ENCODE measurements at regions not wholly inside any gene's neighbourhood (a gene's known extent, or its start where the extent isn't known, plus 50 kb on each side); places are given as distances from the start of the nearest gene placed in this dataset.

DNA sequence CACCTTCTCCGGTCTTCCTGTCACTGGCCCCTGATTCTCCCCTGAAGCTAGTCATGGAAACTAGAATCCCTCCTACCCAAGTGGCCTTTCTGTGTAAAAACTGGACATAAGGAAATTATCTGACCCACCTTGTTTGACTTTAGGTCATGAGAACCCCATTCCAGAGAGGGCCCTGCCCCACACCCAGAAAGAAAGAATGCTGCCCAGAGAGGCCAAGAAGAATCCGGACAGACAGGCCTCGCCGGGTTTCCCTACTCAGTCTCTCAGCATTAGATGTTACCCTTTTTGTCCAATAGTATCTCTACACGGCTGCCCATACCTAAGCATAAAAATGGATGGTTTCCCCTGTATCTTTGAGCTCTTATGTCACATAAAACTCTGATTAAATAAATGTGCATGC, 83.3 kb upstream of the HELT start:
- TF ChIP-seq STAG1 (CRISPR knock-in tag; IDR thresholded peaks at IDR 0.05) (no peak), ZNF614 (CRISPR knock-in tag; IDR thresholded peaks at IDR 0.05; ENCODE audit: borderline replicate concordance) (no peak), NCOA1 (CRISPR knock-in tag; IDR thresholded peaks at IDR 0.05) (no peak), PRPF4 (IDR thresholded peaks at IDR 0.05; ENCODE audit: low read depth, low read length, poor library complexity, severe bottlenecking) (no peak), FOXA1 (IDR thresholded peaks at IDR 0.05) (no peak), FOXA1 (CRISPR knock-in tag; IDR thresholded peaks at IDR 0.05) (no peak), ZNF562 (CRISPR knock-in tag; IDR thresholded peaks at IDR 0.05; ENCODE audit: borderline replicate concordance) (no peak), ZNF782 (CRISPR knock-in tag; IDR thresholded peaks at IDR 0.05; ENCODE audit: borderline replicate concordance) (no peak), KDM2A (CRISPR knock-in tag; IDR thresholded peaks at IDR 0.05; ENCODE audit: borderline replicate concordance, low read depth) (no peak), ZNF33A (CRISPR knock-in tag; IDR thresholded peaks at IDR 0.05; ENCODE audit: borderline replicate concordance) (no peak), ZNF558 (CRISPR knock-in tag; IDR thresholded peaks at IDR 0.05; ENCODE audit: borderline replicate concordance) (no peak), AKAP8 (CRISPR knock-in tag; IDR thresholded peaks at IDR 0.05) (no peak), ZC3H13 (CRISPR knock-in tag; IDR thresholded peaks at IDR 0.05) (no peak), FOXO1 (CRISPR knock-in tag; IDR thresholded peaks at IDR 0.05) (no peak), NCOA2 (CRISPR knock-in tag; IDR thresholded peaks at IDR 0.05) (no peak), ZFP37 (CRISPR knock-in tag; IDR thresholded peaks at IDR 0.05; ENCODE audit: borderline replicate concordance) (no peak)
- TF ChIP-seq, protein P1, sequence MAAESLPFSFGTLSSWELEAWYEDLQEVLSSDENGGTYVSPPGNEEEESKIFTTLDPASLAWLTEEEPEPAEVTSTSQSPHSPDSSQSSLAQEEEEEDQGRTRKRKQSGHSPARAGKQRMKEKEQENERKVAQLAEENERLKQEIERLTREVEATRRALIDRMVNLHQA (CRISPR knock-in tag; IDR thresholded peaks at IDR 0.05) = no peak
- TF ChIP-seq, protein P2, sequence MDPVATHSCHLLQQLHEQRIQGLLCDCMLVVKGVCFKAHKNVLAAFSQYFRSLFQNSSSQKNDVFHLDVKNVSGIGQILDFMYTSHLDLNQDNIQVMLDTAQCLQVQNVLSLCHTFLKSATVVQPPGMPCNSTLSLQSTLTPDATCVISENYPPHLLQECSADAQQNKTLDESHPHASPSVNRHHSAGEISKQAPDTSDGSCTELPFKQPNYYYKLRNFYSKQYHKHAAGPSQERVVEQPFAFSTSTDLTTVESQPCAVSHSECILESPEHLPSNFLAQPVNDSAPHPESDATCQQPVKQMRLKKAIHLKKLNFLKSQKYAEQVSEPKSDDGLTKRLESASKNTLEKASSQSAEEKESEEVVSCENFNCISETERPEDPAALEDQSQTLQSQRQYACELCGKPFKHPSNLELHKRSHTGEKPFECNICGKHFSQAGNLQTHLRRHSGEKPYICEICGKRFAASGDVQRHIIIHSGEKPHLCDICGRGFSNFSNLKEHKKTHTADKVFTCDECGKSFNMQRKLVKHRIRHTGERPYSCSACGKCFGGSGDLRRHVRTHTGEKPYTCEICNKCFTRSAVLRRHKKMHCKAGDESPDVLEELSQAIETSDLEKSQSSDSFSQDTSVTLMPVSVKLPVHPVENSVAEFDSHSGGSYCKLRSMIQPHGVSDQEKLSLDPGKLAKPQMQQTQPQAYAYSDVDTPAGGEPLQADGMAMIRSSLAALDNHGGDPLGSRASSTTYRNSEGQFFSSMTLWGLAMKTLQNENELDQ (CRISPR knock-in tag; IDR thresholded peaks at IDR 0.05; ENCODE audit: borderline replicate concordance) = no peak
- TF ChIP-seq, protein P3, sequence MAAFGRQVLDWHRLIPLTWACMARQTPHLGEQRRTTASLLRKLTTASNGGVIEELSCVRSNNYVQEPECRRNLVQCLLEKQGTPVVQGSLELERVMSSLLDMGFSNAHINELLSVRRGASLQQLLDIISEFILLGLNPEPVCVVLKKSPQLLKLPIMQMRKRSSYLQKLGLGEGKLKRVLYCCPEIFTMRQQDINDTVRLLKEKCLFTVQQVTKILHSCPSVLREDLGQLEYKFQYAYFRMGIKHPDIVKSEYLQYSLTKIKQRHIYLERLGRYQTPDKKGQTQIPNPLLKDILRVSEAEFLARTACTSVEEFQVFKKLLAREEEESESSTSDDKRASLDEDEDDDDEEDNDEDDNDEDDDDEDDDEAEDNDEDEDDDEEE (CRISPR knock-in tag; IDR thresholded peaks at IDR 0.05) = no peak
- no peak overlapping the region for H3K9ac ChIP-seq (ENCODE audit: insufficient read depth, low read depth, low read length)
- in situ Hi-C loops (cut with HindIII; ENCODE audit: extremely low pct_ligation_motif_present, low pct_unique_long_range_greater_than_20kb) (no loop called here), intact Hi-C loops (cut with micrococcal nuclease; ENCODE audit: unreplicated experiment) (no loop called here)
- no peak overlapping the region for H3K4me3 ChIP-seq (replicated peaks in 1 of 3; ENCODE audit: insufficient read depth in 1 of 3, low read depth in 2 of 3, low read length in 3 of 3)
- ChIA-PET POLR2A (no interaction called here), CTCF (ENCODE audit: low intra/inter-chr PET ratio, low total read pairs) (no interaction called here)
- BruUV-seq (replicated peaks) = no TSS peak
- ATAC-seq = no peak
- 64% methylated on average over 5 of the region's 5 CpGs for WGBS (ENCODE audit: low lambda C conversion rate)
- H4K20me1 ChIP-seq (ENCODE audit: insufficient read depth, low read length) = no peaks in the 10 kb centered on the region
- peaks cover 9% of the 10 kb centered on the region; the same call in 1 of the 2 replicates for H3K4me1 ChIP-seq (ENCODE audit: insufficient read depth, low read length)
- H3K27me3 ChIP-seq (ENCODE audit: control insufficient read depth in 1 of 2, insufficient read depth in 2 of 2, low read length in 2 of 2) = no peaks in the 10 kb centered on the region; a peak in 1 of 5 replicates
- DNase-seq (ENCODE audit: low spot score) = no peak
- no peak overlapping the region for H3K4me2 ChIP-seq (ENCODE audit: low read depth, low read length)
- no peak overlapping the region for H2AFZ ChIP-seq (ENCODE audit: low read length)
- no peak for FAIRE-seq
- no peaks in the 10 kb centered on the region for H3K9me3 ChIP-seq (ENCODE audit: low read length)
- H3K27ac ChIP-seq (ENCODE audit: extremely low read length, insufficient read depth, low read length) = no peak overlapping the region
- H3K79me2 ChIP-seq (ENCODE audit: insufficient read depth, low read length) = no peaks in the 10 kb centered on the region
- no peaks in the 10 kb centered on the region for H3K36me3 ChIP-seq (replicated peaks in 1 of 2; ENCODE audit: control insufficient read depth in 1 of 2, insufficient read depth in 2 of 2, low read length in 2 of 2)

Measured in HepG2 (cell line).